ENCODE measurements at regions not wholly inside any gene's neighbourhood (a gene's known extent, or its start where the extent isn't known, plus 50 kb on each side); places are given as distances from the start of the nearest gene placed in this dataset.
"Not testable (repeated sequence)": the region's sequence is repeated elsewhere in the genome, so short reads cannot be mapped to it uniquely, and the experiment has no call there.

DNA sequence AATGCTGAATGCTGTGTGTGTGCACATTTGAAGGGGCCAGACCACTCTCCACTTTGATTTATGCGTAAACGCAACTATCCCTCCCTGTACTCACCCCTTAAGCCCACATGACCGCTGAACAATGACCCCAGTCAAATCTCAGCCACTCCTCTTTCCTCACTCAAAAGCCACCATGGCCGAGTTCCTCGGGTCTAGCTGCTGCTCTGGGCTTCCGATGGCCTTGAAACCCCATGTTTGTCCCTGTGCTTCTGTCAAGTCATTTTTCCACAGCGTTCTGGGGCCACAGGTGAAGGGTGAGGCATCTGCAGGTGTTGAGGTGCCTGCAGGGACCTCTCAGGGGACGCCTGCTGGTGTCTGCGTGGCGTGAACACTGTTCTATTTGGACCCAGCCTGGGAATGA is 74.3 kb upstream of the TMEM18 start:
- no peak for DNase-seq

DNA sequence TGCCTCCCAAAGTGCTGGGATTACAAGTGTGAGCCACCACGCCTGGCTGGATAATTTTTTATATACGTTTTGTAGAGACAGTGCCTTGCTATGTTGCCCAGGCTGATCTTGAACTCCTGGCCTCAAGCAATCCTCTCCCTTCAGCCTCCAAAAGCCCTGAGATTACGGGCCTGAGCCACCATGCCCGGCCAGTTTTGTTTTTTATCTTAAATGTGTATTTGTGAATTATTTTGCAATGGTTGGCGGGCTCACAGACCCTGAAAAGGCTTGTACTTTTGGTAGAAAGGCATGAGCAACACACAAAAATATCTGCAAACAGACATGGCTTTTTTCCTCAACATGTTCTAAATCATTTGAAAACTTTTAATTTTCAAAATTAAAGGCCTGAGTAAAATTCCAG is 73.4 kb upstream of the TMEM18 start:
- DNase-seq: no peak

GRCh38 chr2:747762-748351 is 70.7 kb upstream of the TMEM18 start:
- DNase-seq: no peak

GRCh38 chr2:746697-747096 is 69.5 kb upstream of the TMEM18 start:
- no peak for DNase-seq

GRCh38 chr2:744088-744487 is 66.9 kb upstream of the TMEM18 start:
- no peak for DNase-seq

DNA sequence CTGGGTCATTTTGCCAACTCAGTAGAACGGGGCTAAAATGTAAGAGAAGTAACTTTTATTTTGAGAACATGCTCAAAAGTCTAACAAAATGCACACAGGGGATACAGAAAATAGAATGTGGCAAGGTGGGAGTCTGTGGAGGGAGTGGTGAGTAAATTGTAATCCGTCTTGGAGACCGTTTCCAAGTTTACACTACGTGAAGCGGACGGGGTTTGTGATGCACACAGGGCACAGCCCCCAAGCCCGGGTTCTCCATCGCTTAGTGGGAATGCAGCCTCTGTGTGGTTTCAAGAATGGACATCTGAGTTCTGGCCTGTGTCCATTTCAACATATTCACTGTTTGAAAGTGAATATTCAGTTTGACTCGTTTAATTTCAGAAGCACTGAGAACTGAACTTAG is 65.0 kb upstream of the TMEM18 start:
- DNase-seq: no peak

- no peak for DNase-seq
Measured at GRCh38 chr2:741195-741496, 63.9 kb upstream of the TMEM18 start.

- peak; percentile 75 for DNase-seq
Measured at GRCh38 chr2:740322-741194, 63.4 kb upstream of the TMEM18 start.

GRCh38 chr2:739864-740321 is 62.7 kb upstream of the TMEM18 start:
- DNase-seq: not testable (repeated sequence)

- no peak for DNase-seq
Measured at GRCh38 chr2:736939-737338, 59.7 kb upstream of the TMEM18 start.

GRCh38 chr2:735670-736218 is 58.5 kb upstream of the TMEM18 start:
- no peak for DNase-seq

- no peak for DNase-seq
Measured at GRCh38 chr2:734496-734895, 57.3 kb upstream of the TMEM18 start.

GRCh38 chr2:733495-733894 is 56.3 kb upstream of the TMEM18 start:
- DNase-seq: no peak

DNA sequence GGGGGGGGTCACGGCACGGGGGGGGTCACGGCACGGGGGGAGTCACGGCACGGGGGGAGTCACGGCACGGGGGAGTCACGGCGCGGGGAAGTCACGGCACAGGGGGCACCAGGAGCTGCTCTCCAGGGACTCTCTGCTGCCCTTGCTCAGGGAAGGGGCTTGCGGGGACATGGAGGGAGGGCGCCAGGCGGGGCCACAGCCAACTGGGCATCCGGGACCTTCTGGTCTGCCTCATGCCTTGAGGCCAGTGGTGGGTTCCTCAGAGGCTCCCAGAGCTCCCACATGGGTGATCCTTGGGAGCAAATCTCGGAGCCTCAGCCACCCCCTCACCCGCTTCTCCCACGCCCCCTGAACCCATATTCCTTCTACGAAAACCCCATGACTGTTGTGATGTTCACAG is 55.8 kb upstream of the TMEM18 start:
- DNase-seq: no peak

DNA sequence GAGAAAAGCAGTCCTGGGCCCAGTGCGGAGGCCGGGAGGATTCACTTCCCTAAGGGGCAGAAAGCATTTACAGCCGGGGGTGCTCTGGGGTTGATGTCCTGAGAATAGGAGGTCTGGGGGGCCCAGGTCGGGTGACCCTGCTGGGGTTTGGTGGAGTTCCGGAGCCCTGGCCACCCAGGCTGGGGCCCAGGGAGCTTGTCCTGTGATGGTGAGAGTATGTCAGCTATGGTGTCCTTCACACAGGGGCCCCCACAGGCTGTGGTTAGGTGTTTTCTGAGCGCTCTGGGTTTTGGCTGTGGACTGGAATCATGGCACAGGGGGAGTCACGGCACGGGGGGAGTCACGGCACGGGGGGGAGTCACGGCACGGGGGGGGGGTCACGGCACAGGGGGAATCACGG is 54.5 kb upstream of the TMEM18 start:
- DNase-seq: no peak

- no peak for DNase-seq
Measured at GRCh38 chr2:729376-729861, 52.2 kb upstream of the TMEM18 start.

DNA sequence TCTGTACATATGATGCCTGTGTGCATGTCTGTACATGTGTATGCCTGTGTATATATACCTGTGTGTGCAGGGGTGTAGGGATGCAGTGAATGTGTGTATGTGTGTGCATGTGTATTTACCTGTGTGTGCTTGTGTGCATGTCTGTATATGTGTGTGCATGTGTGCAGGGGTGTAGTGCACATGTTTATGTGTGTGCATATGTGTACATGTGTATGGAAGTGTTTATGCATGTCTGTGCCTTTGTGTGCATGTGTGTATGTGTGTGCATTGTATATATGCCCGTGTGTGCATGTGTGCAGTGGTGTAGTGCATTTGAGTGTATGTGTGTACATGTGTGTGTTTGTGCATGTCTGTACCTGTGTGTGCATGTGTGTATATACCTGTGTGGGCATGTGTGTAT is 51.0 kb upstream of the TMEM18 start:
- DNase-seq: no peak

GRCh38 chr2:727071-727470 is 49.9 kb upstream of the TMEM18 start:
- no peak for DNase-seq
